Erythroblast (primary cell): ENCODE measurements at regions not wholly inside any gene's neighbourhood (a gene's known extent, or its start where the extent isn't known, plus 50 kb on each side); places are given as distances from the start of the nearest gene placed in this dataset.

ENCODE experiments used
- GATA1 ChIP-seq: IDR thresholded peaks from 2 replicates; pipeline ENCODE4 v1.6.1; 2011; ENCODE audit warnings: low read depth, mild to moderate bottlenecking, control low read depth, low read length, moderate library complexity
- POLR2A ChIP-seq: IDR thresholded peaks from 2 replicates; pipeline ENCODE4 v1.6.1; 2011; ENCODE audit warnings: mild to moderate bottlenecking, low read length

DNA sequence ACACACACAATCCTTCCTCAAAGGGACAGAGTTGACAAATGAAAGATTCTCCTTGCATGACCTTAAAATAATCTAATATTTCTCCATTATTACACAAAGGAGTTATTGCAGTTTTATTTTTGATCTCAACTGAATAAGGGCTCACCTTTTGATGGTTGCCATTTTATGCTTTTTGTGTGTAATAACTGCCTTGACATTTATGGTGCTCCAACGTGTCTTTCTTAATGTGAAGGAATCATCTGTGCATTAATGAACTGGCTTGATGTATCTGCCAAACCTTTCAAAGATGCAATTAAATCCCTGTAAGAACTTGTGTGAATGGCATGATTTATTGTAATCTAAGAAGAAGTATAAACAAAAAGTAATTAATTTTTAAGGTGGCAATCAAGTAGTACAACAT lies 1519.8 kb upstream of the CDH9 start:
- TF ChIP-seq POLR2A (no peak), GATA1 (no peak)
